NOMO-1 treated with DMSO at 0.1 percent for 48 hours (cell line): ENCODE measurements at regions not wholly inside any gene's neighbourhood (a gene's known extent, or its start where the extent isn't known, plus 50 kb on each side); places are given as distances from the start of the nearest gene placed in this dataset.
A peak's percentile ranks its signal among the peaks of the same experiment; 100 is the strongest.

Experiments
- DNase-seq: peaks from one replicate; lab custom pipeline; 2025; ENCODE audit not compliant: unreplicated experiment; lab: John Stamatoyannopoulos, UW

DNA sequence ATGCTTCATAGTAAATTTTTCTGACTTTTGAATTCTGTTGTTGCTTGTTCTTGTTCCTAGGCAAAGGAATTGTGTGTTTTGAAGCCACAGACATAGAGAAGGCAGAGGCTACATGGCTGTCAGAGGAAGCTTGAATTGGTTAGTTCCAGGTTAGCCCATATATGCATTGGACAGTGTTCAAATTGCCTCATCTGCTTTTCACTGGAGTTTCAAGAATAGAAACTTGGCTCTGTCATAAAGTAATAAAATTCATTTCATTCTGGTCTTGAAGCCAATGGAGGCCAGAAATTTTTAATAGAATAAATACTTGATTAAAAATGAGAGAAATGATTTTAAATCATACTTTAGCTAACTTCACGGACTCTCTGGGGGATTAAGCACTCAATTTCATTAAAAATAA, 178.0 kb downstream of the YIPF5 start:
- DNase-seq = no peak

GRCh38 chr5:144002876-144003275, 167.6 kb downstream of the YIPF5 start:
- DNase-seq = peak; percentile 13

DNA sequence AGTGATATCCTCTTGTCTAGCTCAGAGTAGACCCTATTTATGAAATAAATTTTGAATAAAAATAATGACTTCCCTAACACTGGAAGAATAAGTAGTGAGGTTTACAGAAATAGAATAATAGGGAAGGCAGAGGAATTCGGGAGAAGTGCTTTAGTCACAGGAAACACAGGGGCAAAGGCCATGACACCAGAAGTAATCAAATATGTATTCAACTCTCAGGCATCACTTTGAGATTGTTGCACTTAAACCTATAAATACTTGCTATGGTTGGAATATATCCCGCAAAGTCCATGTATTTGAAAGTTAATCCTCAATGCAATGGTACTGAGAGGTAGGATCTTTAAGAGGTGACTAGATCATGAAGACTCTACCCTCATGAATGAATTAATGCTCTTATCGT, 166.8 kb downstream of the YIPF5 start:
- DNase-seq = no peak

- no peak for DNase-seq
Observed at GRCh38 chr5:144004146-144004545, 166.3 kb downstream of the YIPF5 start.

GRCh38 chr5:144004751-144005150, 165.7 kb downstream of the YIPF5 start:
- DNase-seq = no peak

DNA sequence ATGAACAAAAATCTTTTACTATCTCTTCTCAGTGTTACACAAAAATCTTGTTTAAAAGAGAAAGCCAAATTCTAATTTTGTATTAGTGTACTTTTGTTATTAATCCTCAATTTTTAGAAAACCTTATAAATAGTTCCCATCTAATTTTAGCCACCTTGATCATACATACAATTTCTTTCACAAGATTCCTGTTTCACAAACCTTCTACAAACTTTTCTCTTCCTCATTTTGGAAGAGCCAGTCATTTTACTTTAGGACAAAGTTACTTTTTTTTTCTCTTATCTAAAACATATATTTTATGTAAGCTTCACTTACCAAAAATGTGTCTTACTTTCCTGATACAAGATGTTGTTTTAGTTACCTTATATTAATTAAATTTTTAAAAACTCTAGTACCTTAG, 161.3 kb downstream of the YIPF5 start:
- peak; percentile 67 for DNase-seq

GRCh38 chr5:144011388-144011787, 159.1 kb downstream of the YIPF5 start:
- no peak for DNase-seq

DNA sequence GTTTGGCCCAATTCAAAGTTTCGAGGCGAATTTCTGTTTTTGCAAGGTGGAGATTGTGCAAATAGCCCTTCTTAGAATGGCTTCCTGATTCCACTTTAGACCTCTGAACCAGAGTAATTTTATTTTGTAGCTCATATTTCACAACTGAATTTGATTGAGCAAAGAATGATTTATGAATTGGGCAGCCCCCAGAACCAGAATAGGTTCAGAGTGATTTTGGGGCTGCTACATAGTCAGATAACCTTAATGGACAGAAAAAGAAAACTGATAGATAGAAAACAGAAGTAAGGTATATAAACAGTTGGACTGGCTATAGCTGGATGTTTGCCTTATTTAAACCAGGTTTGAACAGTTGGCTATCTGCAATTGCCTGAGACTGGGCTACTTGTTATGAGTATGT, 156.6 kb downstream of the YIPF5 start:
- no peak for DNase-seq

DNA sequence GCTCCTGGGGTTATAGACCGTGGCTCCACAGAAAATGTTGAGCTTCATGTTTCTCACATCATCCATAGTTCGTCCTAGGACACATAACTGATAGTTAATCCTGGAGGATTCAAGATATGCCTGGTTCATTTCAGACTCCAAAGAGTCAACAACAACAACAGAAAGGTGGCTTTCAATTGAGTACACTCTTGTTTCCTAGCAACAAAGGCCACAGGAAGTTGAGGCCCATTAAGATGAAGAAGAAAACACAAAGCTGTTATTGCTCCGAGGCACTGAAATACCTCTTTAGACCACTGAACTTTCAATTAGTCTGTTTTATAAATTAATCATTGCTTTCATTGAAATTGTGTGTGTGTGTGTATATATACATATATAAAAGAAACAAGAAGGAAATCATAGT, 154.5 kb downstream of the YIPF5 start:
- no peak for DNase-seq

DNA sequence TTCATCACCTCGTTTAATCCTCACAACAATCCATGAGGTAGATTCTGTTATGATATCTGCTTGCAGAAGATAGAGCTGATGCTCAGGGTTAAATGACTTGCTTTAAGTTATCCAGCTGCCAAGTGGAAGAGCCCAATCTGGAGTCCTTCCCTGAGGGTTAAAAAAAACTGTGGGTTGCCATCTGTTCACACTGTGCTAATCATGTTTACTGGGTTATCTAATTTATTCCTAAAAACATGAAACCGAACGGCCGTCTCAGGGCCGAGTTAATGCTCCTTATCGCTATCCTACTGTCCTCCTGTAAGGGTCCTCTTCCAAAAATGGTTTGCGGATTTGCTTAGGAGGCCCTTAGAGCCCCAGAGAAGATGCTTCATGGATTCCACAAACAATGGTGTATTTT, 153.3 kb downstream of the YIPF5 start:
- DNase-seq = no peak

- no peak for DNase-seq
Observed at GRCh38 chr5:144017631-144018030, 152.8 kb downstream of the YIPF5 start.

- DNase-seq = no peak
Observed at GRCh38 chr5:144024090-144024489, 146.4 kb downstream of the YIPF5 start.

DNA sequence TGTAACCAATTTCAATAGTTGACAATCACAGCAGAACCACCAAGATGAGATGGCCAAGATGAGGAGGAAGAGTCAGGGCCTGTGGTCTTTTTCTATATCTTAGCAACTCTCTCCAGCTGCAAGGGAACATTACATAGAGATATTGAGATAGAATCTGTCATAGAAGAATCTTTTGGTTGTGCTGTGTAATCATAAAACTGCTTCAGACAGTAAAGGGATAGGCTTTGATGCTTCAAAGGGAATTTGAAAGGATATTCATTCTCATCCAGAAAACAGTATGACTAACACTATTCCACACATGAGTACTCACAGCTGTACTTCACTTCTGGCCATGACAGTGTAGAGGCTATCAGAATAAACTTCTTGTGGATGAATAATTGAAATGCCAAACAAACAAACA, 145.9 kb downstream of the YIPF5 start:
- DNase-seq = no peak

- DNase-seq = no peak
Observed at GRCh38 chr5:144026286-144026685, 144.2 kb downstream of the YIPF5 start.

DNA sequence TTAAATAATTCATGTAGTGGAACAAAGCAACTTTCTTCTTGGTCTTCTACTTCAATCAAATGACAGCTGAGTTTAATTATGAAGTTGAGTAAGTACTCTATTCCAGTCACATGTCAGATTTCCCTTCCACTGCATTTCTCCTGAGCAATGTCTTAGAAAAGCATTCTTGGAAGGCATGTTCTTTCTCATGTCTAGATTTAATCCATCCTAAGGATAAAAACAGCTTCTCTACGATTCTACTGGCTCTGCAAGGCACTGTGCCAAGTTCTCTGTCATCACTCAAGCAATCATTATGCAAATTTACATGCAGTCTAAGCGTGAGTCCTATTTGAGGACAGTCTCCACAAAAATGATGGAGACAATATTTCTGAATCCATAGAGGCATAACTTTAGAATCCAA, 142.4 kb downstream of the YIPF5 start:
- DNase-seq = no peak

DNA sequence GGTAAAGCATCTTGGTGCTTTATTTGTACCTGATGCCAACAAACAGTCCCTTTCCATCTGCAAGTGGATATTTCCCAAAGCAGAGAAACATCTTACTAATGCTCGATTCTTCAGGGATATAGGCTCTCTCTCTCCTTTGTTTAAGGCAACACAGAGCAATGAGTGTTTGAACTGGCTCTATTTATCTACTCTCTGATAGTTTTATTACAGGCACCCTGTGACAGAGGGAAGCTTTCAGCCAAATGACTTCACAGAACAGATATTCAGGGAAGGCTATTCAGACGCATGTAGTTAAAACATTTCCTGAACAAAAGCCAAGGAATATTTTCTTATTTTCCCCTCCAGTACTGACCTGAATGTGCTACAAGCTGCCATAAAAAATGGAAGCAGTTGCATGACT, 141.8 kb downstream of the YIPF5 start:
- no peak for DNase-seq

DNA sequence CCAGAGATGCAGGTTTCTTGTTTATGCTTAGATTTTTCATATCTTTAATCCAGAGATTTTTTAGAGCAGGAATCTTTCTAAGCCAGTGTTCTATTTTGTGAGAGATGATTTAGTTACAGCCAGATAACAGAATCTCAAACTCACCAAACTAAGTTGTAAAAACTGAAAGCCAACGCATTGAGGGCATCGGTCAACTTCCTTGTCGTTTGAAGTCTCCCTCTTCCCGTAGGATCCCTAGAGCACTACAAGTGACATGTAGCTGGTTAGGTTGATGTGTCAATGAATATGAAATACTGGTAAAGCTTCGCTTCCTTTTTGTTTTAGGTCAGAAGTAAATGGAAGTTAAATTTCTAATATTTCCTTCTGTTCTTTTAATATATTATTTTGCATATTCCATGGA, 139.6 kb downstream of the YIPF5 start:
- DNase-seq = no peak

DNA sequence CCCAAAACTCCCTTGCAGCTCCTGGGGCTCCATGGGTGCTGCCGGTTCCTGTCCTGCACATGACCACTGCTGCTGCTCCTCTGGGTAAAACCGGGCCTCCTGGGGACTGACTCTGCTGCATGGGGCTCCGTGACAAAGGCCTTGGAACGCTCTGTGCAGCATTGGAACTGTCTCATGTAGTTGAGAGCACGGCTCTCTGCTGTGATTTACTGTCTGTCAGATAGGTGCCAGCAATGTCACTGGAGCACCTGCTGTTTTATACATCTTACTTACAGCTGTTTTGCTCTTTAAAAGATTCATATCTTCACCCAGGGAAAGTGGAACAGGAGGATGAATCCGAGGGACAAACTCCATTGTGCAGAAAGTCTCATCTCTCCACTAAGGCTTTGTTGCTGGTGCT, 138.1 kb downstream of the YIPF5 start:
- no peak for DNase-seq

GRCh38 chr5:144033486-144033885, 137.0 kb downstream of the YIPF5 start:
- DNase-seq = no peak

DNA sequence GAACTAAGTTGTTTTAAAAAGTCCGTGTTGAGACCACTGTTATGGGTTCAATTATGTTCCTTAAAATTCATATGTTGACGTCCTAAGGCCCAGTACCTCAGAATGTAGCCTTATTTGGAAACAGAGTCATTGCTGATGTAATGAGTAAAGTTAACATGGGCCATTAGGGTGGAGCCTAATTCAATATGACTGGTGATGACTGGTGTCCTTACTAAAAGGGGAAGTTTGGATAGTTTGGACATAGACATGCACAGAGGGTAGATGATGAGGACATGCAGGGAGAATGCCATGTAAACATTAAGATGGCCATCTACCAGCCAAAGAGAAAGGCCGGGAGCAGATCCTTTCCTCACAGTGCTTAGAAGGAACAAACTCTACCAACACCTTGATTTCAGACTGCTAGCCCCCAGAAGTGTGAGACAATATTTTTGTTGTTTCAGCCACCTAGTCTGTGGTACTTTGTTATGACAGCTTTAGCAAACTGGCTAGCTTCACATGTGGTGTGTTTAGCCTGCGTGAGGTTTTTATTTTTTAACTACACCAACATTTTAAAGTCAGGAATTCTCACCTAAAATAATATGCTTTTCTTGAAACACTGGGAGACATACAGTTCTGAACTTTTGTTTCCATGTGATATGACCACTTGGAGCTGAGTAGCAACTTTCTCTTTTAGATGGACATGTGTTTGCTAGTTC, 135.3 kb downstream of the YIPF5 start:
- DNase-seq = no peak

GRCh38 chr5:144036476-144036875, 134.0 kb downstream of the YIPF5 start:
- DNase-seq = no peak

GRCh38 chr5:144040615-144041305, 129.7 kb downstream of the YIPF5 start:
- DNase-seq = no peak

GRCh38 chr5:144042156-144042555, 128.3 kb downstream of the YIPF5 start:
- no peak for DNase-seq
